ENCODE measurements at regions not wholly inside any gene's neighbourhood (a gene's known extent, or its start where the extent isn't known, plus 50 kb on each side); places are given as distances from the start of the nearest gene placed in this dataset.

DNA sequence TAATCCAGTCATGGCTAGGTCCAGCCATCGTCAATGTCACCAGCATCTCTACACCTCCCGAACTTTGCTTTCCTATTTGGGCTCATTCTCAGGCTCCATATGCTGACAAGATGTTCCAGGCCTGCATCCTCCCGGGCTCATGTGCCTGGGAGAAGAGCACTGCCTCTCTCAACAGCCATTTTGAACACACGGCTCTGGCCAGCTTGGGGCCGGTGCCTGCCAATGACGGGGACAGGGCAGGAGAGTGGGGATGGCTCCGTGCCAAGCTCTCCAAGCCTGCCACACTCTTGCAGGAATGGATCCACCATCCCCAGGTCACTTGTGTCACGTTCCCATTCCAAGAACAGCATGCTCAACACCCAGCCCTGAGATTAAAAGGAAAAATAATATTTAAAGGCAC lies 61.4 kb upstream of the PAX7 start:
- no peak overlapping the region for H3K4me3 ChIP-seq (ENCODE audit: control insufficient read depth, low read depth, low read length)
- TF ChIP-seq, protein P1, sequence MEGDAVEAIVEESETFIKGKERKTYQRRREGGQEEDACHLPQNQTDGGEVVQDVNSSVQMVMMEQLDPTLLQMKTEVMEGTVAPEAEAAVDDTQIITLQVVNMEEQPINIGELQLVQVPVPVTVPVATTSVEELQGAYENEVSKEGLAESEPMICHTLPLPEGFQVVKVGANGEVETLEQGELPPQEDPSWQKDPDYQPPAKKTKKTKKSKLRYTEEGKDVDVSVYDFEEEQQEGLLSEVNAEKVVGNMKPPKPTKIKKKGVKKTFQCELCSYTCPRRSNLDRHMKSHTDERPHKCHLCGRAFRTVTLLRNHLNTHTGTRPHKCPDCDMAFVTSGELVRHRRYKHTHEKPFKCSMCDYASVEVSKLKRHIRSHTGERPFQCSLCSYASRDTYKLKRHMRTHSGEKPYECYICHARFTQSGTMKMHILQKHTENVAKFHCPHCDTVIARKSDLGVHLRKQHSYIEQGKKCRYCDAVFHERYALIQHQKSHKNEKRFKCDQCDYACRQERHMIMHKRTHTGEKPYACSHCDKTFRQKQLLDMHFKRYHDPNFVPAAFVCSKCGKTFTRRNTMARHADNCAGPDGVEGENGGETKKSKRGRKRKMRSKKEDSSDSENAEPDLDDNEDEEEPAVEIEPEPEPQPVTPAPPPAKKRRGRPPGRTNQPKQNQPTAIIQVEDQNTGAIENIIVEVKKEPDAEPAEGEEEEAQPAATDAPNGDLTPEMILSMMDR (IDR thresholded peaks at IDR 0.05; ENCODE audit: control insufficient read depth, insufficient read depth, low read depth, low read length, missing control alignments) = no peak
- DNase-seq (ENCODE audit: low read depth) = no peak

DNA sequence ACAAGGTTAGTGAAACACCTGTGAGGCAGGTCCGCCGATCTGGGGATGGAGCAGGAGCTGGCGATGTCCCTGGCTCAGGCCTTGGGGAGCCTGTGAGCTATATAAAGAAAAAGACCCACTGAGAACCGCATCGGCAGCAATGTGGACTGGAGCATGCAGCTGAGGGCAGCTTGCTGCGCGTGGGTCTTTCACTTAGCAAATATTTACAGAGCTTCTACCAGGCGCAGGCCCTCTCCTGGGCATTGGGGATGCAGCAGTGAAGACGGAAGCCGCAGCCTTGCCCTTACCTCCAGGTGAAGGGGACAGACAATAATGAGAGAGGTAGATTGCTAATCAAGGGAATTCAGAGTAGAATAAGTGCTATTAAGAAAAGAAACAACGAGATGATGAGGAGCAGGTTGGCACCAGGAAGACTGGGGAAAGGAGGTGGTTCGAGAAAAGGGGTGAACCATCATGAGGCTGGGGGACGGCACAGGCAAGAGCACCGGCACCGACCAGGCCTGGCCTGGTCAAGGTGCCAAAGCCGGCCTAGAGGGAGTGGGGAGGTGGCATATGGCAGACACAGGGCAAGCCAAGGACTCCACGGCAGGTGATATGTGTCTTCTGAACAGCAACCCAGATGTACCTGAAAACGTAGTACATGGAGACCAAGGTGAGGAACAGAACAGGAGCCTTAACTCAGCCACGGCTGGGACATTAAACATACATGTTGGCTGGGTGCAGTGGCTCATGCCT lies 60.7 kb upstream of the PAX7 start:
- no peak overlapping the region for H3K4me3 ChIP-seq (ENCODE audit: control insufficient read depth, low read depth, low read length)
- DNase-seq (ENCODE audit: low read depth) = no peak
- TF ChIP-seq, protein P1 (IDR thresholded peaks at IDR 0.05; ENCODE audit: control insufficient read depth, insufficient read depth, low read depth, low read length, missing control alignments) = no peak

DNA sequence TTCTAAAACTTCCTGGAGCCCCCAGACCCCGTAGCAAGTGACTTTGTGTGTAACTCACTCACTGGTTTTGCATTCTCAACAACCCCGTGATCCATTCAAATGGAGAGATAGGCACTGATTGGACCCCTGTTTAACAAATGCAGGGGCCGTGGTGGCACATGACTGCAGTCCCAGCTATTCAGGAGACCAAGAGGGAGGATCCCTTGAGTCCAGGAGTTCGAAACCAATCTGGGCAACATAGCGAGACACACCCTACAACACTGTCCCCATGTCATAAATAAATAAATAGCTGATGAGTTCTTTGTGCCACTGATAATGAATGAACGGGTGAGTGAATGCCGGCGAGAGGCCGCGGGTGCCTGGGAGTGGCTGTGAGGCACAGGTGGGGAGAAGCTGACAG lies 59.4 kb upstream of the PAX7 start:
- TF ChIP-seq, protein P1 (IDR thresholded peaks at IDR 0.05; ENCODE audit: control insufficient read depth, insufficient read depth, low read depth, low read length, missing control alignments) = no peak
- DNase-seq (ENCODE audit: low read depth) = no peak
- no peak overlapping the region for H3K4me3 ChIP-seq (ENCODE audit: control insufficient read depth, low read depth, low read length)

DNA sequence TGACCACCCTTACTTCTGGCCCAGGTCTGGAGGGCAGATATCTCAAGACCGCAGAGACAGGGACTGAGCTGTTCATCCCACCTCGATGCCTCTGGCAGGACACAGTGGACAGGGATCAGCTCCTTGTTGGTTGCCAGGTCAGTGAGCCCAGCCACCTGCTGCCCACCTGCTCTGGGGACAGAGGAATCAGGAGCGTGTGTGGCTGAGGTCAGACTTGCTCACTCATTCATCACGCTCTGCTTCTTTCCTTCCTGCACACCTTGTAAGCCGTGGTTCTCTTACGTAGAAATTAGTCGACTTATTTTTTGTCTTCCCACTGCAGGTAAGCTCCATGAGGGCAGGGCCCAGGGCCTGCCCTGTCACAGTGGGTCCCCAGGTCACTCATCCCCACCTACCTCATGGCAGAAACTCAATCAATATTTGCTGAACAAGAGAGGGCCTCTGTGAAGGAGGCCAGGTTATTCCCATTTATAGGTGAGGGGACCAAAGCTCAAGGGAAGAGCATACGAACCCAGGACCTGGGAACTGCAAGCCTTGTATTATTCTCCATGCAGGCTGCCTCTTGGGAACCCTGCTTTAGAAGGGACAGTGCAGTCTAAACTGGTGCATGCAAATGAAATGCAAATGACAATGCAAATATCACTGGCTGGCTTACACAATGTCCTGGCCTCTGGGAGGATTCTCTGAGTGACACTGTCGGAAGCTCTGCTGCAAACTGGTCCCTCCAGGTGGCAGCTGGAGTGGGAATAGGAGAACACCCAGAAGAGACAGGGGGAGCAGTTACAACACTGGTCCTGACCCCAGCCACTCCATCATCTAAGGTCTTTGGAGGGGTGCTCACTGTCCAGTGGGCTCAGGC lies 58.4 kb upstream of the PAX7 start:
- H3K4me3 ChIP-seq (ENCODE audit: control insufficient read depth, low read depth, low read length) = no peak overlapping the region
- DNase-seq (ENCODE audit: low read depth) = no peak
- TF ChIP-seq, protein P1 (IDR thresholded peaks at IDR 0.05; ENCODE audit: control insufficient read depth, insufficient read depth, low read depth, low read length, missing control alignments) = no peak

DNA sequence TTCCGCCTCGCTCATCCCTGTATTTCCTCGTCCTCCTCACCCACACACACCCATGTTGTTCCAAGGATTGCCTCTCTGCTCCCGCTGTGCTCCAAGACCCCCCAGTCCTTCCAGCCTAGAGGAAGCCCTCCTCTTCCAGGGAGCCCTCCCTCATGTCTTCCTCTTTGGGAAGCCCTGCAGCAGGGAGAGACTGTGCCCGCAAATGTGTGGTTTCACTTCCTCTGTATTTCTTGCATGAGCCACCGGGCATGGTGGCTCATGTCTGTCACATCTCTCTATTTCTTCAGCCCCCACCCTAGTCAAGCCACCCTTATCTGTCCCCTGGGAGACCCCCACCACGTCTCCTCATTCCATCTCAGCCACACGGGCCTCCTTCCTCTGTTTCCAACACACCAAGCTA lies 57.5 kb upstream of the PAX7 start:
- DNase-seq (ENCODE audit: low read depth) = no peak
- TF ChIP-seq, protein P1 (IDR thresholded peaks at IDR 0.05; ENCODE audit: control insufficient read depth, insufficient read depth, low read depth, low read length, missing control alignments) = no peak
- H3K4me3 ChIP-seq (ENCODE audit: control insufficient read depth, low read depth, low read length) = no peak overlapping the region

DNA sequence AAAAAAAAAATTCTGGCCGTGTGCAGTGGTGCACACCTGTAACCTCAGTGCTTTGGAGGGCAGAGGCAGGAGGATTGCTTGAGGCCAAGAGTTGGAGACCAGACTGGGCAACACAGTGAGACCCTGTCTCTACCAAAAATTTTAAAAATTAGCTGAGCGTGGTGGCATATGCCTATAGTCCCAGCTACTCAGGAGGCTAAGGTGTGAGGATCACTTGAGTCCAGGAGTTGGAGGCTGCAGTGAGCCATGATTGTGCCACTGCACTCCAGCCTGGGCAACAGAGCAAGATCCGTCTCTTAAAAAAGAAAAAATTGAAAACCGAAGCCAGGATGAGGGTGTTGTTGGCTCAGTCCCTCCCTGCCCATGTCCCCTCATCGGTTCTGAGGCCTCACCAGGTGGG lies 55.9 kb upstream of the PAX7 start:
- H3K4me3 ChIP-seq (ENCODE audit: control insufficient read depth, low read depth, low read length) = no peak overlapping the region
- no peak for DNase-seq (ENCODE audit: low read depth)
- TF ChIP-seq, protein P1 (IDR thresholded peaks at IDR 0.05; ENCODE audit: control insufficient read depth, insufficient read depth, low read depth, low read length, missing control alignments) = no peak

Data from AG09309 (cell line).